Lower leg skin (tissue), 3 donors: ENCODE measurements at regions not wholly inside any gene's neighbourhood (a gene's known extent, or its start where the extent isn't known, plus 50 kb on each side); places are given as distances from the start of the nearest gene placed in this dataset.

Experiments
- POLR2A ChIP-seq, 2 donors: fragments of 450-650 bp; IDR thresholded peaks; one replicate each; pipeline ENCODE4 v1.6.1; 2016 to 2017; ENCODE audit warnings: antibody characterized with exemption in 2 of 2, mild to moderate bottlenecking in 1 of 2, moderate library complexity in 1 of 2
- TF ChIP-seq, protein P1 (sequence below), 3 donors: fragments of 450-650 bp; IDR thresholded peaks; one replicate each; pipeline ENCODE4 v1.5.1; 2016; ENCODE audit warnings: antibody characterized with exemption in 3 of 3, mild to moderate bottlenecking in 3 of 3, moderate library complexity in 2 of 3

DNA sequence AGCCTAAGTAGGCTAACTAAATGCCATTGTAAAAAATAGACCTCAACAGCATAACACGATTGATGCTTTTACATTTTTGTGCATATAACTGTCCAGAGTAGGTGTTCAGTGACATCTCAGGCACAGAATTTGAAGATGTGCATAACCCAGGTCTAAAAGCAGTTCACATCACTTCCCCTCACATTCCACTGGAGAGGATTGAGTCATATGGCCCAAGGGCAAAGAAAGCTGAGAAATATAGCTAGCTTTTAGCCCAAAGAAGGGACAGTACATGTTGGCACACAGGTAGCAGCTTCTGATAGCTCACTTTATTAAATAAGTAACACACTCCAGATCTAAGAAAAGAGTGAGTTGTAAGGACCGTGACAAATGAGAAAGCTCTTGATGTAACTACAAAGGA is 2259.5 kb upstream of the WWC1 start:
- TF ChIP-seq POLR2A (IDR thresholded peaks at IDR 0.05), result no peak
- TF ChIP-seq, protein P1, sequence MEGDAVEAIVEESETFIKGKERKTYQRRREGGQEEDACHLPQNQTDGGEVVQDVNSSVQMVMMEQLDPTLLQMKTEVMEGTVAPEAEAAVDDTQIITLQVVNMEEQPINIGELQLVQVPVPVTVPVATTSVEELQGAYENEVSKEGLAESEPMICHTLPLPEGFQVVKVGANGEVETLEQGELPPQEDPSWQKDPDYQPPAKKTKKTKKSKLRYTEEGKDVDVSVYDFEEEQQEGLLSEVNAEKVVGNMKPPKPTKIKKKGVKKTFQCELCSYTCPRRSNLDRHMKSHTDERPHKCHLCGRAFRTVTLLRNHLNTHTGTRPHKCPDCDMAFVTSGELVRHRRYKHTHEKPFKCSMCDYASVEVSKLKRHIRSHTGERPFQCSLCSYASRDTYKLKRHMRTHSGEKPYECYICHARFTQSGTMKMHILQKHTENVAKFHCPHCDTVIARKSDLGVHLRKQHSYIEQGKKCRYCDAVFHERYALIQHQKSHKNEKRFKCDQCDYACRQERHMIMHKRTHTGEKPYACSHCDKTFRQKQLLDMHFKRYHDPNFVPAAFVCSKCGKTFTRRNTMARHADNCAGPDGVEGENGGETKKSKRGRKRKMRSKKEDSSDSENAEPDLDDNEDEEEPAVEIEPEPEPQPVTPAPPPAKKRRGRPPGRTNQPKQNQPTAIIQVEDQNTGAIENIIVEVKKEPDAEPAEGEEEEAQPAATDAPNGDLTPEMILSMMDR (IDR thresholded peaks at IDR 0.05), result no peak
